Panc1 (cell line): ENCODE measurements at regions not wholly inside any gene's neighbourhood (a gene's known extent, or its start where the extent isn't known, plus 50 kb on each side); places are given as distances from the start of the nearest gene placed in this dataset.

ENCODE experiments used
- ATAC-seq: fragments of 200-7000 bp; cut with Tn5 transposase; 2 replicates; pipeline ENCODE4 v1.9.1; 2020; ENCODE audit warnings: mild to moderate bottlenecking, moderate library complexity
- BruUV-seq: library from RNA; stranded (reverse); fragments of 400-500 nt; replicated peaks from 2 replicates; lab custom pipeline; 2021; lab: Mats Ljungman, UMichigan
- CTCF ChIA-PET: fragments of 300-600 bp; sonication (Branson Sonifier 250); formaldehyde crosslinking; loops from one replicate; lab custom pipeline; 2022; ENCODE audit warnings: antibody characterized with exemption; lab: Charles Lee
- POLR2A ChIA-PET: fragments of 300-600 bp; sonication (Branson Sonifier 250); formaldehyde crosslinking; loops from one replicate; lab custom pipeline; 2022; ENCODE audit warnings: antibody characterized with exemption; lab: Charles Lee
- DNase-seq: peaks from one replicate; pipeline ENCODE4 v3.0.0-alpha.2; 2010; ENCODE audit warnings: low read depth, low spot score
- H3K27ac ChIP-seq: 2 replicates; pipeline ENCODE4 v1.5.1; 2011; ENCODE audit warnings: mild to moderate bottlenecking, low read length, inconsistent platforms
- H3K27me3 ChIP-seq: fragments of 200-500 bp; sonication (Bioruptor generic); 2 replicates; pipeline ENCODE4 v1.6.0; 2014; ENCODE audit warnings: low read length, inconsistent platforms; ENCODE audit not compliant: control insufficient read depth, insufficient read depth
- H3K36me3 ChIP-seq: fragments of 200-500 bp; sonication (Bioruptor generic); 2 replicates; pipeline ENCODE4 v1.5.1; 2014; ENCODE audit warnings: inconsistent platforms, mild to moderate bottlenecking, low read length, moderate library complexity; ENCODE audit not compliant: control insufficient read depth, insufficient read depth
- H3K4me1 ChIP-seq: 2 replicates; pipeline ENCODE4 v1.5.1; 2011; ENCODE audit warnings: inconsistent platforms, mild to moderate bottlenecking, low read length, moderate library complexity; ENCODE audit not compliant: control insufficient read depth, insufficient read depth
- H3K4me3 ChIP-seq, 2 experiments: 2 replicates each; pipeline ENCODE4 v1.5.1; 2011 to 2012; ENCODE audit warnings: low read depth in 2 of 2, low read length in 2 of 2, mild to moderate bottlenecking in 2 of 2, inconsistent platforms in 1 of 2, moderate library complexity in 1 of 2
- H3K9me3 ChIP-seq: fragments of 200-500 bp; sonication (Bioruptor generic); 2 replicates; pipeline ENCODE4 v1.5.1; 2014; ENCODE audit warnings: low read depth, mild to moderate bottlenecking, inconsistent platforms, low read length, moderate library complexity; ENCODE audit not compliant: control insufficient read depth, insufficient read depth
- CTCF ChIP-seq: fragments of 450-650 bp; IDR thresholded peaks from 2 replicates; pipeline ENCODE4 v1.5.1; 2017; ENCODE audit warnings: mild to moderate bottlenecking
- POLR2AphosphoS5 ChIP-seq: IDR thresholded peaks from 2 replicates; pipeline ENCODE4 v1.6.1; 2012; ENCODE audit warnings: mild to moderate bottlenecking, low read depth, low read length, moderate library complexity
- REST ChIP-seq, 2 experiments: IDR thresholded peaks; 2 replicates each; pipeline ENCODE4 v1.6.1; 2011 to 2012; ENCODE audit warnings: low read depth in 2 of 2, control low read depth in 1 of 2, low read length in 1 of 2, mild to moderate bottlenecking in 1 of 2, moderate library complexity in 1 of 2; ENCODE audit not compliant: insufficient read depth in 1 of 2
- SIN3A ChIP-seq: IDR thresholded peaks from 2 replicates; pipeline ENCODE4 v1.6.1; 2012; ENCODE audit warnings: low read depth, mild to moderate bottlenecking, low read length, moderate library complexity, borderline replicate concordance; ENCODE audit not compliant: insufficient read depth
- TCF7L2 ChIP-seq: IDR thresholded peaks from 2 replicates; pipeline ENCODE4 v1.6.1; 2011; ENCODE audit warnings: mild to moderate bottlenecking, low read depth, low read length, inconsistent platforms
- in situ Hi-C: cut with HindIII; loops from 2 replicates; pipeline ENCODE4 v1.10.0; 2016; ENCODE audit warnings: low sequenced_read_pairs, low pct_unique_long_range_greater_than_20kb
- intact Hi-C: fragments of 100-400 bp; cut with micrococcal nuclease; formaldehyde crosslinking; loops from one replicate; pipeline ENCODE4 v1.10.0; 2022; ENCODE audit not compliant: unreplicated experiment

- no peaks in the 10 kb centered on the region for H3K9me3 ChIP-seq
- POLR2A ChIA-PET: no interaction called here
- TF ChIP-seq REST (IDR thresholded peaks at IDR 0.05; ENCODE audit: insufficient read depth in 1 of 2, low read depth in 2 of 2, low read length in 1 of 2) (no peak), SIN3A (no peak)
Observed at GRCh38 chr6:71726121-71726520, 160.2 kb upstream of the RIMS1 start.

GRCh38 chr6:71727632-71728294 lies 158.6 kb upstream of the RIMS1 start:
- no peak for DNase-seq
- Histone ChIP-seq H3K36me3 (no peaks in the 10 kb centered on the region), H3K27me3 (no peaks in the 10 kb centered on the region), H3K4me3 (no peak overlapping the region), H3K4me1 (no peaks in the 10 kb centered on the region), H3K9me3 (no peaks in the 10 kb centered on the region), H3K27ac (no peak overlapping the region)
- ChIA-PET CTCF (no interaction called here), POLR2A (no interaction called here)
- BruUV-seq: no TSS peak
- in situ Hi-C loops (no loop called here), intact Hi-C loops (no loop called here)
- ATAC-seq: no peak
- TF ChIP-seq SIN3A (no peak), TCF7L2 (no peak), POLR2AphosphoS5 (no peak), REST (IDR thresholded peaks at IDR 0.05; ENCODE audit: insufficient read depth in 1 of 2, low read depth in 2 of 2, low read length in 1 of 2) (no peak), CTCF (no peak)

More at GRCh38 chr6:71726121-71726520, 160.2 kb upstream of the RIMS1 start:
- DNase-seq: no peak
- no peaks in the 10 kb centered on the region for H3K4me1 ChIP-seq
- no peak overlapping the region for H3K4me3 ChIP-seq
- in situ Hi-C loops (no loop called here), intact Hi-C loops (no loop called here)
- CTCF ChIA-PET: no interaction called here
- BruUV-seq: no TSS peak
- H3K36me3 ChIP-seq: no peaks in the 10 kb centered on the region
- H3K27me3 ChIP-seq: no peaks in the 10 kb centered on the region
- ATAC-seq: no peak
- H3K27ac ChIP-seq: no peak overlapping the region
